ENCODE measurements at regions not wholly inside any gene's neighbourhood (a gene's known extent, or its start where the extent isn't known, plus 50 kb on each side); places are given as distances from the start of the nearest gene placed in this dataset.

GRCh38 chr4:24040811-24041210 lies 151.0 kb upstream of the PPARGC1A start:
- TF ChIP-seq POLR2A (IDR thresholded peaks at IDR 0.05; ENCODE audit: low read length): no peak
- no peak for TF ChIP-seq GATA1 (IDR thresholded peaks at IDR 0.05; ENCODE audit: low read depth, low read length)
